SK-N-SH (cell line): ENCODE measurements at regions not wholly inside any gene's neighbourhood (a gene's known extent, or its start where the extent isn't known, plus 50 kb on each side); places are given as distances from the start of the nearest gene placed in this dataset.

Source experiments
- SIN3A ChIP-seq: IDR thresholded peaks from 2 replicates; pipeline ENCODE4 v1.6.1; 2012; ENCODE audit warnings: low read depth, mild to moderate bottlenecking, low read length, moderate library complexity, borderline replicate concordance
- TF ChIP-seq, protein P1 (sequence below): fragments of 200-600 bp; sonication (generic); IDR thresholded peaks from 2 replicates; pipeline ENCODE4 v1.6.1; 2017; ENCODE audit warnings: antibody characterized with exemption, mild to moderate bottlenecking, moderate library complexity
- TF ChIP-seq, protein P2 (sequence below): IDR thresholded peaks from 2 replicates; pipeline ENCODE4 v1.4.0; 2012; ENCODE audit warnings: low read depth

DNA sequence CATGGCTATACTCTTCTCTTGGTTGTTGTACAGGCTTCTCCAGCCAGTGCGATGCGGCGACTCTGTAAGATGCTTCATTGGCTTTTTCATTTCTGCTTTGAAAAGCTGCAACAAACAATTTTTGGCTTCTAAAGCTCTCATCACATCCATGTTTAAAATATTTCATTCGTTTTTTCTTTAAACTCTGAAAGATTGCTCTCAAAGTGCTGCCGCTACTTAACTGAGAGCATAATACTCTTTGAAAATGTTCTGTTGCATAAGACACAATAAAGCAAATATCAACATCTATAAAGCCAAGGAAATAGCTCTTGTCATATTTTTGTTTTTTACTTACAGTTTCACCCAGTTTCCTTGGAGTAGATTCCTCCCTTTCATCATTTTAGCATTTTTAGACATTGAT lies 468.3 kb downstream of the TBC1D22A start:
- TF ChIP-seq SIN3A, result no peak
- TF ChIP-seq, protein P1, sequence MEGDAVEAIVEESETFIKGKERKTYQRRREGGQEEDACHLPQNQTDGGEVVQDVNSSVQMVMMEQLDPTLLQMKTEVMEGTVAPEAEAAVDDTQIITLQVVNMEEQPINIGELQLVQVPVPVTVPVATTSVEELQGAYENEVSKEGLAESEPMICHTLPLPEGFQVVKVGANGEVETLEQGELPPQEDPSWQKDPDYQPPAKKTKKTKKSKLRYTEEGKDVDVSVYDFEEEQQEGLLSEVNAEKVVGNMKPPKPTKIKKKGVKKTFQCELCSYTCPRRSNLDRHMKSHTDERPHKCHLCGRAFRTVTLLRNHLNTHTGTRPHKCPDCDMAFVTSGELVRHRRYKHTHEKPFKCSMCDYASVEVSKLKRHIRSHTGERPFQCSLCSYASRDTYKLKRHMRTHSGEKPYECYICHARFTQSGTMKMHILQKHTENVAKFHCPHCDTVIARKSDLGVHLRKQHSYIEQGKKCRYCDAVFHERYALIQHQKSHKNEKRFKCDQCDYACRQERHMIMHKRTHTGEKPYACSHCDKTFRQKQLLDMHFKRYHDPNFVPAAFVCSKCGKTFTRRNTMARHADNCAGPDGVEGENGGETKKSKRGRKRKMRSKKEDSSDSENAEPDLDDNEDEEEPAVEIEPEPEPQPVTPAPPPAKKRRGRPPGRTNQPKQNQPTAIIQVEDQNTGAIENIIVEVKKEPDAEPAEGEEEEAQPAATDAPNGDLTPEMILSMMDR, result no peak
- TF ChIP-seq, protein P2, sequence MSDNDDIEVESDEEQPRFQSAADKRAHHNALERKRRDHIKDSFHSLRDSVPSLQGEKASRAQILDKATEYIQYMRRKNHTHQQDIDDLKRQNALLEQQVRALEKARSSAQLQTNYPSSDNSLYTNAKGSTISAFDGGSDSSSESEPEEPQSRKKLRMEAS, result no peak
